Fibroblast of lung (primary cell): ENCODE measurements at regions not wholly inside any gene's neighbourhood (a gene's known extent, or its start where the extent isn't known, plus 50 kb on each side); places are given as distances from the start of the nearest gene placed in this dataset.

Experiments used
- DNase-seq, 2 donors: peaks; one replicate each; pipeline versions ENCODE4 v3.0.0 to v3.0.0-alpha.2; 2010; ENCODE audit warnings: low read depth in 2 of 2
- H2AFZ ChIP-seq: 2 replicates; pipeline ENCODE4 v1.5.1; 2012; ENCODE audit warnings: low read length, control low read depth, inconsistent platforms
- H3K27ac ChIP-seq: 2 replicates; pipeline ENCODE4 v1.5.1; 2011; ENCODE audit warnings: low read length, control low read depth; ENCODE audit not compliant: insufficient read depth
- H3K27me3 ChIP-seq: 2 replicates; pipeline ENCODE4 v1.5.1; 2011; ENCODE audit warnings: mild to moderate bottlenecking, low read length; ENCODE audit not compliant: control insufficient read depth, insufficient read depth
- H3K36me3 ChIP-seq: 2 replicates; pipeline ENCODE4 v1.5.1; 2011; ENCODE audit warnings: low read length; ENCODE audit not compliant: control insufficient read depth, insufficient read depth
- H3K4me1 ChIP-seq: 2 replicates; pipeline ENCODE4 v1.5.1; 2011; ENCODE audit warnings: low read length; ENCODE audit not compliant: control insufficient read depth, insufficient read depth; ENCODE audit errors: extremely low read depth
- H3K4me2 ChIP-seq: 2 replicates; pipeline ENCODE4 v1.5.1; 2011; ENCODE audit warnings: low read length, control low read depth; ENCODE audit not compliant: insufficient read depth; ENCODE audit errors: extremely low read depth
- H3K4me3 ChIP-seq, 4 experiments: fragments of 200-600 bp in 1 of 4; sonication (generic) in 1 of 4; replicated peaks in 1 of 4; 2 replicates each; pipeline ENCODE4 v1.5.1; 2011 to 2016; ENCODE audit warnings: low read length in 4 of 4, low read depth in 3 of 4, mild to moderate bottlenecking in 3 of 4, control low read depth in 2 of 4, inconsistent platforms in 1 of 4, mixed read lengths in 1 of 4; ENCODE audit not compliant: insufficient read depth in 1 of 4; ENCODE audit errors: control extremely low read depth in 1 of 4
- H3K79me2 ChIP-seq: 2 replicates; pipeline ENCODE4 v1.5.1; 2012; ENCODE audit warnings: mild to moderate bottlenecking, low read length, inconsistent platforms; ENCODE audit not compliant: control insufficient read depth, insufficient read depth
- H3K9ac ChIP-seq: 2 replicates; pipeline ENCODE4 v1.5.1; 2011; ENCODE audit warnings: mild to moderate bottlenecking, low read length, control low read depth; ENCODE audit not compliant: insufficient read depth
- H3K9me3 ChIP-seq: 2 replicates; pipeline ENCODE4 v1.5.1; 2012; ENCODE audit warnings: low read depth, low read length; ENCODE audit not compliant: control insufficient read depth, insufficient read depth
- H4K20me1 ChIP-seq: 2 replicates; pipeline ENCODE4 v1.5.1; 2011; ENCODE audit warnings: low read length; ENCODE audit not compliant: control insufficient read depth, insufficient read depth; ENCODE audit errors: extremely low read depth
- CTCF ChIP-seq, 2 donors: IDR thresholded peaks in 1 of 2; conservative IDR thresholded peaks in 1 of 2; 1 replicate in 1 of 2; 2 replicates in 1 of 2; pipeline ENCODE4 v1.5.1; 2011 to 2012; ENCODE audit warnings: low read length in 2 of 2, control low read depth in 1 of 2, inconsistent platforms in 1 of 2, low read depth in 1 of 2, mild to moderate bottlenecking in 1 of 2
- EZH2 ChIP-seq: IDR thresholded peaks from 2 replicates; pipeline ENCODE4 v1.5.1; 2012; ENCODE audit warnings: low read length, control low read depth, mild to moderate bottlenecking; ENCODE audit errors: missing control alignments

- peaks cover 13% of the 10 kb centered on the region for H3K4me1 ChIP-seq
- no peak overlapping the region for H3K27ac ChIP-seq
- no peak overlapping the region for H2AFZ ChIP-seq
- no peak for TF ChIP-seq CTCF (conservative IDR thresholded peaks at IDR 0.05 in 1 of 2, IDR thresholded peaks at IDR 0.05 in 1 of 2; ENCODE audit: low read depth in 1 of 2, low read length in 2 of 2)
- no peak for TF ChIP-seq EZH2
- no peak overlapping the region for H3K4me3 ChIP-seq
- no peaks in the 10 kb centered on the region for H4K20me1 ChIP-seq
- no peaks in the 10 kb centered on the region for H3K27me3 ChIP-seq
- H3K9ac ChIP-seq: no peak overlapping the region
- no peaks in the 10 kb centered on the region for H3K9me3 ChIP-seq
- H3K79me2 ChIP-seq: no peaks in the 10 kb centered on the region
- H3K4me2 ChIP-seq: no peak overlapping the region
- peak; percentile 9 to 40 for DNase-seq
- H3K36me3 ChIP-seq: no peaks in the 10 kb centered on the region
Observed at GRCh38 chr9:107635101-107635802, 145.7 kb upstream of the KLF4 start.

GRCh38 chr9:107633406-107633805, 143.8 kb upstream of the KLF4 start:
- H3K27ac ChIP-seq: no peak overlapping the region
- TF ChIP-seq CTCF (conservative IDR thresholded peaks at IDR 0.05 in 1 of 2, IDR thresholded peaks at IDR 0.05 in 1 of 2; ENCODE audit: low read depth in 1 of 2, low read length in 2 of 2) (no peak), EZH2 (no peak)
- no peak for DNase-seq
- H3K4me3 ChIP-seq: no peak overlapping the region
- no peak overlapping the region for H2AFZ ChIP-seq
- no peak overlapping the region for H3K9ac ChIP-seq
- H3K4me2 ChIP-seq: no peak overlapping the region
- no peaks in the 10 kb centered on the region for H3K36me3 ChIP-seq
- H3K9me3 ChIP-seq: no peaks in the 10 kb centered on the region
- no peaks in the 10 kb centered on the region for H3K27me3 ChIP-seq
- H3K4me1 ChIP-seq: peaks cover 8% of the 10 kb centered on the region
- H4K20me1 ChIP-seq: no peaks in the 10 kb centered on the region
- no peaks in the 10 kb centered on the region for H3K79me2 ChIP-seq

- Histone ChIP-seq H3K79me2 (no peaks in the 10 kb centered on the region), H3K4me3 (no peak overlapping the region), H3K27me3 (no peaks in the 10 kb centered on the region), H3K9ac (no peak overlapping the region), H3K4me1 (peaks cover 8% of the 10 kb centered on the region), H2AFZ (no peak overlapping the region), H3K4me2 (no peak overlapping the region), H3K27ac (no peak overlapping the region), H3K36me3 (no peaks in the 10 kb centered on the region), H4K20me1 (no peaks in the 10 kb centered on the region), H3K9me3 (no peaks in the 10 kb centered on the region)
- TF ChIP-seq EZH2: no peak
- no peak for TF ChIP-seq CTCF (conservative IDR thresholded peaks at IDR 0.05 in 1 of 2, IDR thresholded peaks at IDR 0.05 in 1 of 2; ENCODE audit: low read depth in 1 of 2, low read length in 2 of 2)
- DNase-seq: peak in 1 of 2 donors; percentile 4
Observed at GRCh38 chr9:107632661-107633060, 143.1 kb upstream of the KLF4 start.
